GM18867 (cell line): ENCODE measurements at regions not wholly inside any gene's neighbourhood (a gene's known extent, or its start where the extent isn't known, plus 50 kb on each side); places are given as distances from the start of the nearest gene placed in this dataset.

ENCODE experiments used
- ATAC-seq: cut with Tn5 transposase; IDR thresholded peaks from one replicate; pipeline ENCODE4 v1.9.1; 2021; ENCODE audit warnings: mild to moderate bottlenecking, moderate library complexity; ENCODE audit not compliant: unreplicated experiment

- ATAC-seq: no peak
Measured at GRCh38 chr18:51397347-51397962, 200.0 kb upstream of the MEX3C start.

- no peak for ATAC-seq
Measured at GRCh38 chr18:51398104-51398503, 200.6 kb upstream of the MEX3C start.

DNA sequence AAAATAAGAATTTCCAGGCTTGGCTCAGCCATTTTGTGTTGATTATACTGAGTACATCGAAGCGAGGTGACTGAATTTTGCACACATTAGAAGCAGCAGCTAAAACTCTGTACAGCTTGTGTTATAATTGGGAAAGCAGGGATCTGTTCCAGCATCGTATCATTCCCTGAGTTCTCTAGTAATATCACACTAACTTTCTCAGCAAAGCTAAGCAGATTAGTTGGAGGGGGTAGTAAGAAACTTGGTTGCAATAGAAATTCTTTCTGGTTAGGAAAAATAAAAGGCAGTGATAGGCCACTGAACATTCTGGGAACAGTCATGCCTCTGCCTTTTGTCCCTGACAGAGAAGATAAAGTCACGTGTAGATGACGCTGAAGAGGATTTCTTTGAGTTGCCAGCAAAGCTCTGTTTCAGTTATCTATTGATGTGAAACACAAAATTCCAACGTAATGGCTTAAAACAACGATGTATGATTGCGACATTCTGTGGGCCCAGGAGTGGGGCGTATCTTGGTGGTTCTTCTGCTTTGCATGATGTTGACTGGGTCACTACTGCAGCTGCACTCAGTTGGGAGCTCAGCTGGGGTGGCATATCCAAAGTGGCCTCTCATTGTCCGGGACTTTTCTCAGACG lies 202.1 kb upstream of the MEX3C start:
- ATAC-seq: no peak

- ATAC-seq: no peak
Measured at GRCh38 chr18:51400721-51401120, 203.2 kb upstream of the MEX3C start.

DNA sequence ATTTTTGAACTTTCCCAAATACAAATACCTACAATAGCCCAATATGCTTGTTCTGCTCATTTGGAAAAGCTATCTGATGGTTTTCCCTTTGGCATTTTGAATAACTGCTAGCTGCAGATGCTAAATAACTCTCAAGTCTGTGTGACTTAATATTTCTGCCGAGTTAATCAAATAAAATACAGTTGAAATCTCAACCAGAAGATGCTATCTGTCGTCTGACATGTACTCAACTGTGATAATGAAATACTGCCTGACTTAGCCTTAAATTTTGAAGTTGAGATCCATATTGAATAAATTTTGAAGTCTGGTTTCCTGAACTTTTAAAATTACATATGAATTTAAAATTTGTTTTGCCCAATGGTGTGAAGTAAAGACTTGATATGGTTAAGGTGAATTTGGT lies 204.4 kb upstream of the MEX3C start:
- ATAC-seq: no peak

DNA sequence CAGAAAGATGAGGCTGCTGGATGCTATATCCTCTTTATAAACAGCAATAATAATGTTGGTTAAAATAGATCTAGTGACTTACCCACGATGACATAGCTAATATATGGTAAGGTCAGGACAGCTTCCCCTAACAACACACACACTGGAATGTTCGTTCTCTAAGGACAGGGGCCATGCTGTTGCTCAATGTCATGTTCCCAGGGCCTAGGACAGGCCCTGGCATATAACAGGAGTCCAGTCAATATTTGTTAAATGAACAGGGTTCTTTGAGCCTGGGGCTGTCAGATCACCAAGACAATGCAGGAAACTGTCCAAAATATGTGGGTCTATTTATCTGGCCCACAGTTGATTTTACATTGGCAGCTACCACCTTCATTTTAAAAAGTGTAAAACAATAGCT lies 207.1 kb upstream of the MEX3C start:
- ATAC-seq: no peak

- ATAC-seq: no peak
Measured at GRCh38 chr18:51405683-51406477, 208.4 kb upstream of the MEX3C start.

DNA sequence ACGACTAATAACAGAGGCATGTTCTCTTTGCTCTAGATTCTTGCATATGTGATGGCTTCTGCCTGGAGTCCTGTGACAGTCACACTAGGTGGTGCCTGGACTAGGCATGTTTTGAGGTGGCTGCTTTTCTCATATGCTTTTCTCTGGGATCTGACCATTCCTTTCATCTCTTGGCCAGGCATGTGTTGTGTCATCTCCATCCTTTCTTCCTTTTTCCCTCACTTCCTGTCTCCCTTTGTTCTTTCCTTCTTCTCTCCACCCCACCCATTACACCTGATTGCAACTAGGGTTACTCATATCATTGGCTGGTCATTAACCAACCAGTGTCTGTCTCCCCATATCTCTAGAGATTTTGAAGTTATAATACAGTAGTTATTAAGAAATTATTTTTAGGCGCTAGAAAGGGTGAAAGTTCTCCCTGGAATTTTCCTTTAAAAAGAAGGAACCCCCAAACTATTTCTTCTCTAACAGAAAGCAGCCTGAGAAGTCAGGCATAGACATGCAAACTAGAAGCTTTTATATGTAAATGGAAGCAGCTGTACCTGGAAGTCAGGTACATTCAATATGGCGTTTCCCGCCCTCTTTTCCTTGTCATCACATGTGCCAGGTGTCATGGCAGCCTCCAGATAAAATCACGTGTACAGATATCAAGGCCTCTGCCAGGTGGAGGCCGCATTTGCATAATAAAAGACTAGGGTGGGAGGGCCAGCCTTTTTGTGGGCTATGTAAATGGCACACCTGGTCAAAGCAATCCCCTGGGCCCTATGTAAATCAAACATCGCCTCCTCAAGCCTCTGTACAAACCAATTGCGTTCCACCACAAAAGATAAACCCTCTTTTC lies 220.4 kb upstream of the MEX3C start:
- no peak for ATAC-seq

DNA sequence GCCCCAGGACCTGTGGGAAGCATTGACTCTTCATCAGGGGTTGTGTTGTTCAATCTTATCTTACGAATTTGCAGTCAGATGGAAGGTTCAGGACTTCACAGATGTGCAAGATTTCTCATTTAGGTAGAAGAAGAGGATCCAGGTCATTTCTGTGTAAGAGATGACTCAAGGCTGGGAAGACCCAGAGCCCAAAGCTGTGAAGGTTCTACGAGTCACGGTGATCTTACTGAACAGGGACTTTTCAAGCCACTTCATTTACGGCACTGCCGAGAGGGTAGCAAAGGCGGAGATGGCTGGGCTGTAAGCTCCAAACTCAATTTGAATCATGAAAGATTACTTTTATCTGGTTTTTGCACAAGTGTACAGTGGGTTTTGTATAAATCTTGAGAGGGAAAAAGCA lies 228.0 kb upstream of the MEX3C start:
- ATAC-seq: peak; percentile 60

GRCh38 chr18:51425889-51426288 lies 228.4 kb upstream of the MEX3C start:
- peak; percentile 66 for ATAC-seq

DNA sequence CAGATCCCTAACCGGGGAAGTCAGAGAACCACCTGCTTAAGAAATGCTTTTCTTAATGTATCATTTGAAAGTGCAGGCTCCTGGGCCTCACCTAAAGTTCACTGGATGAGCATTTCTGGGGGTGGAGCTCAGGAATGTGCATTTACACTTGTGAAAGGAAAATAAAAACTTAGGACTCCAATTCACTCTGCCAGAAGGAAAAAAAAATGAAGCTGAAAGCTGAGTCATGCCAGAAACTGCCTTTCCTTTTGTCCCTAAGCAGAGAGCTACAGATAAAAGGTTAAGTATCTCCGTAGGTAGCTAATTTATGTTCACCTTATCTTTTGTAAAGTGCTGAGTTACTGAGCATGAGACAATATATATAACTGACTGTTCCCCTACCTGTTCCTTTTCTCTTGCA lies 229.5 kb upstream of the MEX3C start:
- no peak for ATAC-seq

GRCh38 chr18:51429644-51430043 lies 232.2 kb upstream of the MEX3C start:
- ATAC-seq: no peak

DNA sequence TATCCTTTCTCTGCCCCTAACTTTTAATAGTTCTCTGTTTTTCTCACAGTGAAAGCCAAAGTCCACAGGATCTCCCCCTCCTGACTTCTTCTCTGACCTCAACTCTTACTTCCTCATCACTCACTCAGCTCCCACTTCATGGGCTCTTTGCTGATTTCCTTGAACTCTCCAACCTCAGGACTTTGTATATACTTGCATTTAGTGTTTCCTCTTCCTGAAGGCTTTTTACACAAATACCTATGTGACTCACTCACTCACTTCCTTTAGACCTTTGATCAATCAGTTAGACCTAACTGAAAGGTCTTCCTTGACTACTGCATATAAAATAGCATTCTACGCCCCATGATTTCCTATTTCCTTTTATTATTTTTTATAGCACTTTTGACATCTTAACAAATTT lies 233.1 kb upstream of the MEX3C start:
- no peak for ATAC-seq

DNA sequence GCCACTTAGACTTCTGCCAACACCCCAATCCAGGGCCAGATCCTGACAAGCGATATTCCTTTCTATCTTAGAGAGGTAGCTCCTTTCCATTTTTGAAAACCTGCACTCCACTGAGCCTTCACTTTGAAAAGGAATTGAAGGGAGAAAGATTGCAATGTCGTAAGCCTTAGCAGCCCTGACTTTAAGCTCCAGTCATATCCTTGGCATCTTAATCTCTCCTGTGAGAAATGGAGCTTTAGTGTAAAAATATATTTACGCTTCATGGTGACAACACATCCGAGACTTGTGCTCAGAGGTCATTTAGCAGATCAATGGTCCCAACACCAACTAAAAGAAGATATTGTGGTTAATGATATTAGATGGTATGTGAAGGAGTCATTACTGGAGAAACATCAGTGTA lies 235.8 kb upstream of the MEX3C start:
- no peak for ATAC-seq

GRCh38 chr18:51433881-51434280 lies 236.4 kb upstream of the MEX3C start:
- ATAC-seq: no peak

- ATAC-seq: no peak
Measured at GRCh38 chr18:51437280-51438271, 240.1 kb upstream of the MEX3C start.

DNA sequence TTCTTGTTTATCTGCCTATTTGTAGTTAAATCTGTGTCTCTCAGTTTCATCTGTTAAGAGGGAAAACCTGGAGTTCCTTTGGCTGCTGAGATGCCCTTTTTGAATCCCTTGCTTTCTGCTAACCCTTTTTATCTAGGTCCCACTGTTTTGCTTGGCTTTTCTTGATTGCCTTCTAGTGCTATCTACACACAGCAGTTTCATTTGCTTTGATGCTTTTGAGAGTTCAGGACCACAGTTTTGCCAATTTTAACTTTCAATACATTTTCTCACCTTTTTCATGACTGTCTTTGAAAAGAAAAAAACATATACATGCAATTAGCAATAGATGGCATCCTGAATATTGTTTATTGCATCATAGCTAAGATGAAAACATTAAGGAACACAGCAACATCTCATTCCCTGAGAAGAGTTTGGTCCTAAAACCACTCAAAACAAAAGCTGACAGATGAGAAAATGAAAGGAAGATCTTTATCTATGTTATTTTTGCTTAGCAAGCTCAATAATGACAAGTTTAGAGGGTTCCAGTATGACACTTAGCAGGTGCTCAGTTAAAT lies 241.4 kb upstream of the MEX3C start:
- ATAC-seq: no peak

DNA sequence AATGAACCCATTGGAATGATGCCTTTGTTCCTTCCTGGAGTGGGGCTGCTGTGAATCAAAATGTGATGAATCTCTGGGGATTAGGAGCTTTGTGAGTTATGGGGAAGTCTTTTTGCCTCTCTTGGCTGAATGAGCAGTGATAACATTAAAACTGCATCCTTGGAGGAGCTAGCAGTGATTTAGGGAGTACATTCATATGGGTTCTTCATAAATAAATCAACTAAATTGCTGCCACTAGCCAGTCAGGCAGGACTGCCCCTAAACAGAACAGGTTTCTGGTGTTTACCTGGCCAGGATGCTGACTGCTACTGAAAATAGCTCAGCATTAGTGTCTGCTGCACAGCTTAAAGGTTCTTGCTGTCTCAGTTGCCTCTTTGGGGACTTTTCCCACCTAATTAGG lies 244.5 kb upstream of the MEX3C start:
- ATAC-seq: no peak

- ATAC-seq: no peak
Measured at GRCh38 chr18:51446571-51447210, 249.2 kb upstream of the MEX3C start.
